Activated naive CD4-positive, alpha-beta T cell treated with anti-CD3 and anti-CD28 coated beads, Interleukin-2, amount 10 ng/mL, durations not matched to agents 7 days and 5 days (primary cell): ENCODE measurements at regions not wholly inside any gene's neighbourhood (a gene's known extent, or its start where the extent isn't known, plus 50 kb on each side); places are given as distances from the start of the nearest gene placed in this dataset.
"Not testable (repeated sequence)": the region's sequence is repeated elsewhere in the genome, so short reads cannot be mapped to it uniquely, and the experiment has no call there.

Experiments used
- CTCF ChIA-PET: fragments of 350-600 bp; sonication (Branson Sonifier 250); formaldehyde crosslinking; loops from one replicate; lab custom pipeline; 2021; ENCODE audit warnings: antibody characterized with exemption; lab: Charles Lee
- DNase-seq: peaks from one replicate; pipeline ENCODE4 v3.0.0-alpha.2; 2020
- H3K27ac Mint-ChIP-seq: one replicate; pipeline ENCODE4 v1.8.0; 2021; ENCODE audit warnings: mild to moderate bottlenecking, moderate library complexity, mixed read lengths
- H3K27me3 Mint-ChIP-seq: one replicate; pipeline ENCODE4 v1.8.0; 2021; ENCODE audit warnings: mild to moderate bottlenecking, mixed read lengths
- H3K36me3 Mint-ChIP-seq: one replicate; pipeline ENCODE4 v1.8.0; 2021; ENCODE audit warnings: mixed read lengths
- H3K4me1 Mint-ChIP-seq: one replicate; pipeline ENCODE4 v1.8.0; 2021; ENCODE audit warnings: mixed read lengths
- H3K4me3 Mint-ChIP-seq: one replicate; pipeline ENCODE4 v1.8.0; 2021; ENCODE audit warnings: mild to moderate bottlenecking, moderate library complexity, mixed read lengths
- H3K9me3 Mint-ChIP-seq: one replicate; pipeline ENCODE4 v1.8.0; 2021; ENCODE audit warnings: mixed read lengths

- Mint-ChIP-seq H3K4me3 (no peak overlapping the region), H3K9me3 (peaks cover 6% of the 10 kb centered on the region), H3K36me3 (no peaks in the 10 kb centered on the region), H3K27me3 (no peaks in the 10 kb centered on the region), H3K27ac (no peak overlapping the region), H3K4me1 (no peaks in the 10 kb centered on the region)
- CTCF ChIA-PET = no interaction called here
- DNase-seq = no peak
These were observed 2062.2 kb upstream of the CDH6 start for GRCh38 chr5:29131285-29131684.

GRCh38 chr5:29130786-29131185, 2062.7 kb upstream of the CDH6 start:
- H3K27me3 Mint-ChIP-seq = no peaks in the 10 kb centered on the region
- CTCF ChIA-PET = no interaction called here
- DNase-seq = no peak

GRCh38 chr5:29127524-29128156, 2065.8 kb upstream of the CDH6 start:
- H3K4me3 Mint-ChIP-seq, DNase-seq, H3K4me1 Mint-ChIP-seq, H3K27me3 Mint-ChIP-seq, H3K27ac Mint-ChIP-seq, H3K36me3 Mint-ChIP-seq, CTCF ChIA-PET, H3K9me3 Mint-ChIP-seq: not testable (repeated sequence)

More at GRCh38 chr5:29130786-29131185, 2062.7 kb upstream of the CDH6 start:
- peaks cover 6% of the 10 kb centered on the region for H3K9me3 Mint-ChIP-seq
- no peak overlapping the region for H3K4me3 Mint-ChIP-seq
- H3K4me1 Mint-ChIP-seq = no peaks in the 10 kb centered on the region
- no peaks in the 10 kb centered on the region for H3K36me3 Mint-ChIP-seq
- no peak overlapping the region for H3K27ac Mint-ChIP-seq

GRCh38 chr5:29126462-29126861, 2067.0 kb upstream of the CDH6 start:
- H3K27me3 Mint-ChIP-seq, H3K27ac Mint-ChIP-seq, H3K36me3 Mint-ChIP-seq, H3K9me3 Mint-ChIP-seq, DNase-seq, CTCF ChIA-PET, H3K4me3 Mint-ChIP-seq, H3K4me1 Mint-ChIP-seq: not testable (repeated sequence)

- H3K9me3 Mint-ChIP-seq = peaks cover 5% of the 10 kb centered on the region
- no peaks in the 10 kb centered on the region for H3K27me3 Mint-ChIP-seq
- CTCF ChIA-PET = no interaction called here
- no peaks in the 10 kb centered on the region for H3K36me3 Mint-ChIP-seq
- no peak overlapping the region for H3K4me3 Mint-ChIP-seq
- H3K27ac Mint-ChIP-seq = no peak overlapping the region
- no peak for DNase-seq
- H3K4me1 Mint-ChIP-seq = no peaks in the 10 kb centered on the region
These were observed 2071.2 kb upstream of the CDH6 start for GRCh38 chr5:29122306-29122705.

- DNase-seq = no peak
- peaks cover 9% of the 10 kb centered on the region for H3K9me3 Mint-ChIP-seq
- H3K4me1 Mint-ChIP-seq = no peaks in the 10 kb centered on the region
- no peak overlapping the region for H3K4me3 Mint-ChIP-seq
- H3K27me3 Mint-ChIP-seq = no peaks in the 10 kb centered on the region
- CTCF ChIA-PET = no interaction called here
- no peaks in the 10 kb centered on the region for H3K36me3 Mint-ChIP-seq
- H3K27ac Mint-ChIP-seq = no peak overlapping the region
These were observed 2076.0 kb upstream of the CDH9 start for GRCh38 chr5:29114331-29114768.

- Mint-ChIP-seq H3K4me1 (no peaks in the 10 kb centered on the region), H3K9me3 (peaks cover 12% of the 10 kb centered on the region), H3K27me3 (no peaks in the 10 kb centered on the region), H3K27ac (no peak overlapping the region), H3K4me3 (no peak overlapping the region), H3K36me3 (no peaks in the 10 kb centered on the region)
- CTCF ChIA-PET = no interaction called here
- DNase-seq = no peak
These were observed 2075.1 kb upstream of the CDH9 start for GRCh38 chr5:29113516-29113915.

GRCh38 chr5:29099585-29099984, 2061.2 kb upstream of the CDH9 start:
- no peak for DNase-seq
- Mint-ChIP-seq H3K9me3 (peaks cover 9% of the 10 kb centered on the region), H3K4me3 (no peak overlapping the region), H3K27ac (no peak overlapping the region), H3K27me3 (no peaks in the 10 kb centered on the region), H3K4me1 (no peaks in the 10 kb centered on the region), H3K36me3 (no peaks in the 10 kb centered on the region)
- CTCF ChIA-PET = no interaction called here

- CTCF ChIA-PET = no interaction called here
- Mint-ChIP-seq H3K27me3 (no peaks in the 10 kb centered on the region), H3K36me3 (no peaks in the 10 kb centered on the region), H3K27ac (no peak overlapping the region), H3K4me1 (no peaks in the 10 kb centered on the region), H3K9me3 (peaks cover 11% of the 10 kb centered on the region), H3K4me3 (no peak overlapping the region)
- DNase-seq = no peak
These were observed 2051.3 kb upstream of the CDH9 start for GRCh38 chr5:29089591-29090130.

- CTCF ChIA-PET = no interaction called here
- Mint-ChIP-seq H3K4me3 (no peak overlapping the region), H3K27ac (no peak overlapping the region), H3K9me3 (peaks cover 24% of the 10 kb centered on the region), H3K4me1 (no peaks in the 10 kb centered on the region), H3K27me3 (no peaks in the 10 kb centered on the region), H3K36me3 (no peaks in the 10 kb centered on the region)
- DNase-seq = no peak
These were observed 2046.8 kb upstream of the CDH9 start for GRCh38 chr5:29085142-29085541.

GRCh38 chr5:29079771-29080170, 2041.4 kb upstream of the CDH9 start:
- Mint-ChIP-seq H3K27me3 (no peaks in the 10 kb centered on the region), H3K36me3 (no peaks in the 10 kb centered on the region), H3K4me1 (no peaks in the 10 kb centered on the region), H3K27ac (no peak overlapping the region), H3K4me3 (no peak overlapping the region), H3K9me3 (peaks cover 25% of the 10 kb centered on the region)
- CTCF ChIA-PET = no interaction called here
- DNase-seq = no peak

GRCh38 chr5:29077451-29077850, 2039.1 kb upstream of the CDH9 start:
- H3K36me3 Mint-ChIP-seq = no peaks in the 10 kb centered on the region
- CTCF ChIA-PET = no interaction called here

GRCh38 chr5:29069104-29069402, 2030.7 kb upstream of the CDH9 start:
- H3K4me1 Mint-ChIP-seq = no peaks in the 10 kb centered on the region
- CTCF ChIA-PET = no interaction called here
- no peaks in the 10 kb centered on the region for H3K27me3 Mint-ChIP-seq
- no peak overlapping the region for H3K27ac Mint-ChIP-seq
- no peak overlapping the region for H3K4me3 Mint-ChIP-seq
- no peaks in the 10 kb centered on the region for H3K36me3 Mint-ChIP-seq
- no peak for DNase-seq
- peaks cover 5% of the 10 kb centered on the region for H3K9me3 Mint-ChIP-seq

More at GRCh38 chr5:29077451-29077850, 2039.1 kb upstream of the CDH9 start:
- Mint-ChIP-seq H3K4me3 (no peak overlapping the region), H3K4me1 (no peaks in the 10 kb centered on the region), H3K9me3 (peaks cover 21% of the 10 kb centered on the region), H3K27me3 (no peaks in the 10 kb centered on the region), H3K27ac (no peak overlapping the region)
- DNase-seq = no peak

GRCh38 chr5:29061381-29061780, 2023.0 kb upstream of the CDH9 start:
- Mint-ChIP-seq H3K36me3 (no peaks in the 10 kb centered on the region), H3K27me3 (no peaks in the 10 kb centered on the region), H3K27ac (no peak overlapping the region), H3K4me3 (no peak overlapping the region), H3K9me3 (peaks cover 2% of the 10 kb centered on the region), H3K4me1 (no peaks in the 10 kb centered on the region)
- CTCF ChIA-PET = no interaction called here
- no peak for DNase-seq

GRCh38 chr5:29054694-29055093, 2016.3 kb upstream of the CDH9 start:
- no peaks in the 10 kb centered on the region for H3K36me3 Mint-ChIP-seq
- peaks cover 2% of the 10 kb centered on the region for H3K9me3 Mint-ChIP-seq
- H3K27ac Mint-ChIP-seq = no peak overlapping the region
- H3K4me1 Mint-ChIP-seq = no peaks in the 10 kb centered on the region
- H3K4me3 Mint-ChIP-seq = no peak overlapping the region
- no peak for DNase-seq
- H3K27me3 Mint-ChIP-seq = no peaks in the 10 kb centered on the region
- CTCF ChIA-PET = no interaction called here
